ENCODE measurements at regions not wholly inside any gene's neighbourhood (a gene's known extent, or its start where the extent isn't known, plus 50 kb on each side); places are given as distances from the start of the nearest gene placed in this dataset.

DNA sequence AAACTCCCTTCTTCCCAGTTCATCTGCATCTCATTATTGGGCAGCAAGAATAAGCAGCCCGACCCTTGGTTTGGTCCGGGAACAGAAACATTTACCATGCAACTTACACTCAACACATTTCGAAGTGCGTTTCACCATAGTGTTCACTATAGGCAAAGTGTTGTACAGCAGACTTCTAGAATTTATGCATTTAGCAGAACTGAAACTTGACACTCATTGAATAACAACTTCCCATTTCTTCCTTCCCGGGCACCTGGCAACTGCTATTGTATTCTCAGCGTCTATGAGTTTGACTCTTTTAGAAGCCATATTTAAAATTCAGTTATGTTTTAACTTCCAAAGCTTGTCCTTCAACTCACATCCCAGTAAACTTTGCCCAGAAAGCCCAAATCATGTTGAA is 840.6 kb downstream of the NLGN4X start (continued):
- TF ChIP-seq MAZ (CRISPR knock-in tag; conservative IDR thresholded peaks at IDR 0.05 in 1 of 2, IDR thresholded peaks at IDR 0.05 in 1 of 2) (no peak), ZNF224 (CRISPR knock-in tag; IDR thresholded peaks at IDR 0.05) (no peak), ZNF395 (CRISPR knock-in tag; IDR thresholded peaks at IDR 0.05) (no peak), RUNX1 (IDR thresholded peaks at IDR 0.05; ENCODE audit: low read depth) (no peak), PTTG1 (tag; IDR thresholded peaks at IDR 0.05; ENCODE audit: low read depth) (no peak)

DNA sequence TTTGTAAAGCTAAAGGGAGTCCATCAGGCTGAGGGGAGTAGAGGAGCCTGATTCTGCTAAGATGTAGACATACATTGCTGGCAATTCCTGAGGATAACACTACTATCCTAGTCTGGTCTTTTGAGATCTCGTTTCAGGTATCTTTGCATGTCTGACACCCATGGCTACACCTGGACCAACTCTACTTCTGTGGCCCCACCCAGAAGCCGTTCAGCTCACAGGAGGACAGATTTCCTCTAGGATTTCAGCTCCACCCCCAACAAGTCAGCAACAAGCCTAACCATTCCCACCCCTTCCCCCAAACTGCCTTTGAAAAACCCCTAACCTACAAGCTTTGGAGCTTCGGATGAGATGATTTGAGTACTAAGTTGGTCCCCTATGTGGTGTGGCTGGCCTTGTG is 848.2 kb downstream of the NLGN4X start:
- no peak overlapping the region for H2AFZ ChIP-seq (ENCODE audit: low read depth, low read length)
- H3K4me3 ChIP-seq: no peak overlapping the region
- H3K9ac ChIP-seq (ENCODE audit: insufficient read depth in 1 of 2, low read depth in 2 of 2, low read length in 2 of 2): no peak overlapping the region
- no peaks in the 10 kb centered on the region for H3K27me3 ChIP-seq (ENCODE audit: control insufficient read depth in 2 of 2, insufficient read depth in 2 of 2, low read length in 2 of 2)
- ChIA-PET CTCF (ENCODE audit: low intra/inter-chr PET ratio) (no interaction called here), POLR2A (no interaction called here)
- H3K27ac ChIP-seq (ENCODE audit: extremely low read depth, low read depth, low read length): no peak overlapping the region
- H4K20me1 ChIP-seq (replicated peaks; ENCODE audit: control insufficient read depth, insufficient read depth, low read length): no peaks in the 10 kb centered on the region
- TF ChIP-seq KLF10 (CRISPR knock-in tag; IDR thresholded peaks at IDR 0.05) (no peak), ZEB2 (IDR thresholded peaks at IDR 0.05) (no peak), YY1 (IDR thresholded peaks at IDR 0.05; ENCODE audit: borderline replicate concordance in 1 of 3, control insufficient read depth in 1 of 3, extremely low read depth in 1 of 3, insufficient read depth in 3 of 3, insufficient read length in 1 of 3, insufficient replicate concordance in 2 of 3, low read depth in 1 of 3, low read length in 2 of 3) (no peak), POLR2A (conservative IDR thresholded peaks at IDR 0.05) (no peak), ELF1 (tag; IDR thresholded peaks at IDR 0.05) (no peak), PTTG1 (tag; IDR thresholded peaks at IDR 0.05; ENCODE audit: low read depth) (no peak), E2F3 (CRISPR knock-in tag; IDR thresholded peaks at IDR 0.05) (no peak), ZNF717 (CRISPR knock-in tag; IDR thresholded peaks at IDR 0.05) (no peak), RFX5 (IDR thresholded peaks at IDR 0.05; ENCODE audit: low read depth, low read length) (no peak), RAD51 (IDR thresholded peaks at IDR 0.05; ENCODE audit: borderline replicate concordance, low read depth) (no peak), TRIM28 (IDR thresholded peaks at IDR 0.05) (no peak)
- TF ChIP-seq, protein P1, sequence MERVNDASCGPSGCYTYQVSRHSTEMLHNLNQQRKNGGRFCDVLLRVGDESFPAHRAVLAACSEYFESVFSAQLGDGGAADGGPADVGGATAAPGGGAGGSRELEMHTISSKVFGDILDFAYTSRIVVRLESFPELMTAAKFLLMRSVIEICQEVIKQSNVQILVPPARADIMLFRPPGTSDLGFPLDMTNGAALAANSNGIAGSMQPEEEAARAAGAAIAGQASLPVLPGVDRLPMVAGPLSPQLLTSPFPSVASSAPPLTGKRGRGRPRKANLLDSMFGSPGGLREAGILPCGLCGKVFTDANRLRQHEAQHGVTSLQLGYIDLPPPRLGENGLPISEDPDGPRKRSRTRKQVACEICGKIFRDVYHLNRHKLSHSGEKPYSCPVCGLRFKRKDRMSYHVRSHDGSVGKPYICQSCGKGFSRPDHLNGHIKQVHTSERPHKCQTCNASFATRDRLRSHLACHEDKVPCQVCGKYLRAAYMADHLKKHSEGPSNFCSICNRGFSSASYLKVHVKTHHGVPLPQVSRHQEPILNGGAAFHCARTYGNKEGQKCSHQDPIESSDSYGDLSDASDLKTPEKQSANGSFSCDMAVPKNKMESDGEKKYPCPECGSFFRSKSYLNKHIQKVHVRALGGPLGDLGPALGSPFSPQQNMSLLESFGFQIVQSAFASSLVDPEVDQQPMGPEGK (CRISPR knock-in tag; IDR thresholded peaks at IDR 0.05; ENCODE audit: borderline replicate concordance): no peak
- no TSS peak for BruUV-seq (replicated peaks)
- WGBS (ENCODE audit: insufficient coverage, low coverage, missing lambda C conversion rate): 0% methylated on average over 3 of the region's 3 CpGs
- no peak overlapping the region for H3K4me2 ChIP-seq (ENCODE audit: insufficient read depth, low read length)
- in situ Hi-C loops (cut with MboI): no loop called here
- no peaks in the 10 kb centered on the region for H3K4me1 ChIP-seq (replicated peaks in 1 of 2; ENCODE audit: control insufficient read depth in 2 of 2, insufficient read depth in 2 of 2, low read length in 2 of 2)
- H3K36me3 ChIP-seq (ENCODE audit: control insufficient read depth, insufficient read depth, low read length): no peaks in the 10 kb centered on the region
- no peak for ATAC-seq
- DNase-seq (ENCODE audit: extremely low read depth in 1 of 4, low spot score in 3 of 4): no peak
- H3K9me1 ChIP-seq (ENCODE audit: control insufficient read depth, insufficient read depth, low read length): no peaks in the 10 kb centered on the region
- FAIRE-seq: no peak
- H3K9me3 ChIP-seq (replicated peaks; ENCODE audit: control insufficient read depth, insufficient read depth, low read depth, low read length): no peaks in the 10 kb centered on the region
- H3K79me2 ChIP-seq (ENCODE audit: control insufficient read depth, insufficient read depth, low read length): no peaks in the 10 kb centered on the region
- intact Hi-C loops (cut with micrococcal nuclease): no loop called here
